ENCODE measurements at regions not wholly inside any gene's neighbourhood (a gene's known extent, or its start where the extent isn't known, plus 50 kb on each side); places are given as distances from the start of the nearest gene placed in this dataset.
"Not testable (repeated sequence)": the region's sequence is repeated elsewhere in the genome, so short reads cannot be mapped to it uniquely, and the experiment has no call there.

DNA sequence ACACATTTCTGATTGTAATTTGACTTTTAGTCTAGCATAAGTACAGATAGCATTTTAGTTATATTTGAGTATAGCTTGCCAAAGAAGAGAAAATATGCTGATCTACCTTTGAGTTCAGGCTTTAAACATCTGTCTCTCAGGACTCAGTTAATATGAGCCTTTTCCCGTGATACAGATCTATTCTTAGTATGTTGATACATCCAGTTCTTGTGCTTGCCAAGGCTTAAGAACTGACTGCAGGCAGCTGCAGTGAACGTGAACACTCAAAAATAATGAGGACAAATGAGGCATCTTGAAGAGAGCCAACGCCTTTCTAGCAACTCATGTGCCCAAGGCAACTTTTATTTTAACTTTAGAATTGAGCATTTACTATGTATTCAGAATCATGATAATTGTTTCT is 325.5 kb downstream of the SI start:
- no peaks in the 10 kb centered on the region for H3K4me1 ChIP-seq (ENCODE audit: control insufficient read depth, insufficient read depth, low read length, poor library complexity, severe bottlenecking)
- H3K36me3 ChIP-seq (ENCODE audit: control insufficient read depth, insufficient read depth, low read length) = no peaks in the 10 kb centered on the region
- Mint-ChIP-seq H3K4me1 (no peaks in the 10 kb centered on the region), H3K27ac (no peak overlapping the region), H3K4me3 (no peak overlapping the region), H3K9me3 (peaks cover 0 to 11% (median 4%) of the 10 kb centered on the region in 7 donors), H3K27me3 (no peaks in the 10 kb centered on the region), H3K36me3 (no peaks in the 10 kb centered on the region)
- DNase-seq = no peak
- H3K27ac ChIP-seq (ENCODE audit: insufficient read depth, low read length, poor library complexity, severe bottlenecking) = no peak overlapping the region
- no peak overlapping the region for H3K4me3 ChIP-seq (ENCODE audit: low read depth, low read length)
- no peaks in the 10 kb centered on the region for H3K27me3 ChIP-seq (ENCODE audit: control insufficient read depth, insufficient read depth, low read length)
- H3K9me3 ChIP-seq (ENCODE audit: control insufficient read depth in 2 of 2, low read length in 2 of 2) = no peaks in the 10 kb centered on the region
- no peak for ATAC-seq (ENCODE audit: low read depth in 2 of 2)

DNA sequence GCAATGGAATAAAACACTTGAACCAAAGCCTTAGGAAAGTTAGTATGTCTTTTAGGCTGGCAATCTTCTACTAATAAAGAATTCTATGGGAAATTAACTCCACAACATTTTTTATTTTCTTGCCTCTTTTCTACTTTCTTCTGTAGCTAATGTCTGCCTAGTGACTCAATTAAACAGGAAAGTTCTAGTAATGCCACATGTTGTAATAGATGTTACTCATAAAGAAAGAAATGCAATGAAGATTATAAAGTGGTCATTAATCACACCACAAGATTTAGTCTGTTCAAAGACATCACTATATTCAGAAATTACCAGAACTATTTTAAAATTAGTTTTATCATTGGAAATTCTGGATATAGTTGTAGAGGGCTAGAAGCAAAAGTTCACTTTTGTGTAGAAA is 329.7 kb downstream of the SI start:
- Histone ChIP-seq H3K27me3 (ENCODE audit: control insufficient read depth, insufficient read depth, low read length) (no peaks in the 10 kb centered on the region), H3K27ac (ENCODE audit: insufficient read depth, low read length, poor library complexity, severe bottlenecking) (no peak overlapping the region), H3K4me3 (ENCODE audit: low read depth, low read length) (no peak overlapping the region), H3K9me3 (ENCODE audit: control insufficient read depth in 2 of 2, low read length in 2 of 2) (no peaks in the 10 kb centered on the region), H3K4me1 (ENCODE audit: control insufficient read depth, insufficient read depth, low read length, poor library complexity, severe bottlenecking) (no peaks in the 10 kb centered on the region), H3K36me3 (ENCODE audit: control insufficient read depth, insufficient read depth, low read length) (no peaks in the 10 kb centered on the region)
- H3K27ac Mint-ChIP-seq = no peak overlapping the region
- peaks cover 0 to 20% (median 5%) of the 10 kb centered on the region in 7 donors for H3K9me3 Mint-ChIP-seq
- no peak overlapping the region for H3K4me3 Mint-ChIP-seq
- H3K4me1 Mint-ChIP-seq = no peaks in the 10 kb centered on the region
- DNase-seq (no peak), ATAC-seq (ENCODE audit: low read depth in 2 of 2) (no peak)
- no peaks in the 10 kb centered on the region for H3K27me3 Mint-ChIP-seq
- H3K36me3 Mint-ChIP-seq = no peaks in the 10 kb centered on the region

DNA sequence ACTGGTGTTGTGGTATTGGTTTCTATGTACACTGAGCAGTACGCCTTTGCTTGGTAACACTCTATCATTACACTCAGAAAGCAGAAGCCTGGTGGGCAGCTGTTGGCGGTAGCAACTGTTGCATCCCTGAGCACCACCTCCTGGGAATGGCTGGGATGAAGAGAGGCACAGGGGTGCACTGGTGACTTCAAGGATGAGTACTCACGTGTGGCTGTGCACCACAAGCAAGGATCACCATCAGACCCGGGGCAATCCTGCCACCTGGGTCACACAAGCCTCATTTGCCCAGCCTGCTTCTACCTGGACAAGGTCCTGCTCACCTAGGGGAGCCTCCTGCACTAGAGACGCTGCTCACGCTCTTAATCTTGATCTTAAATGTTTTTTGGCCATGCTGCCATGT is 336.4 kb downstream of the SI start:
- Histone ChIP-seq H3K9me3 (ENCODE audit: control insufficient read depth in 2 of 2, low read length in 2 of 2) (no peaks in the 10 kb centered on the region), H3K4me1 (ENCODE audit: control insufficient read depth, insufficient read depth, low read length, poor library complexity, severe bottlenecking) (no peaks in the 10 kb centered on the region), H3K4me3 (ENCODE audit: low read depth, low read length) (no peak overlapping the region), H3K36me3 (ENCODE audit: control insufficient read depth, insufficient read depth, low read length) (no peaks in the 10 kb centered on the region), H3K27me3 (ENCODE audit: control insufficient read depth, insufficient read depth, low read length) (no peaks in the 10 kb centered on the region), H3K27ac (ENCODE audit: insufficient read depth, low read length, poor library complexity, severe bottlenecking) (no peak overlapping the region)
- ATAC-seq (ENCODE audit: low read depth in 2 of 2) = no peak
- Mint-ChIP-seq H3K36me3 (no peaks in the 10 kb centered on the region), H3K27me3 (no peaks in the 10 kb centered on the region), H3K4me3 (no peak overlapping the region), H3K4me1 (no peaks in the 10 kb centered on the region), H3K27ac (no peak overlapping the region), H3K9me3 (peaks cover 0 to 41% (median 14%) of the 10 kb centered on the region in 7 donors)
- DNase-seq = no peak

DNA sequence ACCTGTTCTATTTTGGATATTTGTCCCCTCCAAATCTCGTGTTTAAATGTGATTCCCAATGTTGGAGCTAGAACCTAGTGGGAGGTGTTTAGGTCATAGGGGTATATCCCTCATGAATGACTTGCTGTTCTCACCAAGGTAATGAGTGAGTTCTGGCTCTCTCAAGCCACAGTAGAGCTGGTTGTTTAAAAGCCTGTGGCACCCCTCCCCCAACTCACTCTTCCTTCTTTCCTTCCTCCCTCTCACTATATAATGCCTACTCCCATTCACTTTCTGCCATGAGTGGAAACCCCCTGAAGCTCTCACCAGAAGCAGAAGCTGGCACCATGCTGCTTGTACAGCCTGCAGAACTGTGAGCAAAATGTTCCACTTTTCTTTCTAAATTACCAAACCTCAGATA is 341.1 kb downstream of the SI start:
- H3K27me3 ChIP-seq (ENCODE audit: control insufficient read depth, insufficient read depth, low read length) = no peaks in the 10 kb centered on the region
- no peak overlapping the region for H3K4me3 ChIP-seq (ENCODE audit: low read depth, low read length)
- DNase-seq = no peak
- H3K36me3 ChIP-seq (ENCODE audit: control insufficient read depth, insufficient read depth, low read length) = no peaks in the 10 kb centered on the region
- no peak overlapping the region for H3K27ac Mint-ChIP-seq
- H3K4me1 Mint-ChIP-seq = no peaks in the 10 kb centered on the region
- H3K4me1 ChIP-seq (ENCODE audit: control insufficient read depth, insufficient read depth, low read length, poor library complexity, severe bottlenecking) = no peaks in the 10 kb centered on the region
- H3K27ac ChIP-seq (ENCODE audit: insufficient read depth, low read length, poor library complexity, severe bottlenecking) = no peak overlapping the region
- ATAC-seq (ENCODE audit: low read depth in 2 of 2) = no peak
- no peaks in the 10 kb centered on the region for H3K27me3 Mint-ChIP-seq
- no peaks in the 10 kb centered on the region for H3K9me3 ChIP-seq (ENCODE audit: control insufficient read depth in 2 of 2, low read length in 2 of 2)
- no peaks in the 10 kb centered on the region for H3K36me3 Mint-ChIP-seq
- no peak overlapping the region for H3K4me3 Mint-ChIP-seq
- H3K9me3 Mint-ChIP-seq = peaks cover 5 to 32% (median 10%) of the 10 kb centered on the region in 7 donors

DNA sequence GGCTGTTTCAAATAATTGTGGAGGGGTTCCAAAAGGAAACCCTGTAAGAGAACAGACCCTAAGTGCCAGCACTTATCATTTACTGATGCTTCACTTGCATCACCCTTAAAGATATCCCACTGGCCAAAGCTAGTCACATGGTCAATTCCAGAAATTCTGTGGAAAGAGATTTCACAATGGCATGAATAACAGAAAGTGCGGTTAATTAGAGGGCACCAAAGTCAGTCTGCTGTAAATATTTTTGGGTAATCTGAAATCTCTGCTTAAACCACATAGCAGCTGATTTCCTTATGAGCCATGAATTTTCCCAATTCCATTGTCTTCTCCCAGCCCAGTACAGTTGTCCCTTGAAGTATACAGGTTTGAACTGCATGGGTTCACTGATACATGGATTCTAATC is 346.1 kb downstream of the SI start:
- no peaks in the 10 kb centered on the region for H3K36me3 Mint-ChIP-seq
- no peak overlapping the region for H3K27ac Mint-ChIP-seq
- no peak for ATAC-seq (ENCODE audit: low read depth in 2 of 2)
- H3K4me3 Mint-ChIP-seq = no peak overlapping the region
- H3K27me3 Mint-ChIP-seq = no peaks in the 10 kb centered on the region
- no peaks in the 10 kb centered on the region for H3K27me3 ChIP-seq (ENCODE audit: control insufficient read depth, insufficient read depth, low read length)
- no peak overlapping the region for H3K4me3 ChIP-seq (ENCODE audit: low read depth, low read length)
- no peak overlapping the region for H3K27ac ChIP-seq (ENCODE audit: insufficient read depth, low read length, poor library complexity, severe bottlenecking)
- no peaks in the 10 kb centered on the region for H3K4me1 Mint-ChIP-seq
- H3K36me3 ChIP-seq (ENCODE audit: control insufficient read depth, insufficient read depth, low read length) = no peaks in the 10 kb centered on the region
- H3K9me3 ChIP-seq (ENCODE audit: control insufficient read depth in 2 of 2, low read length in 2 of 2) = no peaks in the 10 kb centered on the region
- H3K4me1 ChIP-seq (ENCODE audit: control insufficient read depth, insufficient read depth, low read length, poor library complexity, severe bottlenecking) = no peaks in the 10 kb centered on the region
- DNase-seq = no peak
- H3K9me3 Mint-ChIP-seq = peaks cover 2 to 13% (median 5%) of the 10 kb centered on the region in 7 donors

DNA sequence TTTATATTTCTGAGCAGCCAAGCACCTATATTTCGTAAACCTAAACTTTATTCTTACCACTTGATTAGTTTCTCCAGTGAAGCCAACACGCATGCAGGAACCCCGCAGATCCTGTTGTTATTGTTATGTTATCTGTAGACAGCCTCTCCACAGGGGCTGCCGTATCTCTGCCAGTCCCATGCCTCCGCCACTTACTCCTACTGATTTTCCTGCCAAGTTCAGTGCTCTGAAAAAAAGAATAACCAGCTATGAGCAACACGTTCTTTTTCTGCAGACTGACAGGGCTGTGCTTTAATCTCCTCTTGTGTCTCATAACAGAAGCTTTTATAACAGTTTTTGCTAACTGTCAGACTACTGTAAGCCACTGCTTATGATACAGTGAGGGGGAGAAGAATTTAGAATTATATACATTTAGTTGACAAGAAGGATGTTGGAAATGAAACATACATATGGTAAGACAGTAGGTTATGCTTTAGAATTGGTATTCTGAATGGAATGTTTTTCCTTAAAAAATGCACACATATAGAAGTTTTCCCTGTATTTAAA is 347.4 kb downstream of the SI start:
- Mint-ChIP-seq H3K27me3 (no peaks in the 10 kb centered on the region), H3K9me3 (peaks cover 0 to 13% (median 3%) of the 10 kb centered on the region in 7 donors), H3K4me3 (no peak overlapping the region), H3K4me1 (no peaks in the 10 kb centered on the region), H3K27ac (no peak overlapping the region), H3K36me3 (no peaks in the 10 kb centered on the region)
- no peak overlapping the region for H3K4me3 ChIP-seq (ENCODE audit: low read depth, low read length)
- ATAC-seq (ENCODE audit: low read depth in 2 of 2) (no peak), DNase-seq (no peak)
- no peaks in the 10 kb centered on the region for H3K27me3 ChIP-seq (ENCODE audit: control insufficient read depth, insufficient read depth, low read length)
- H3K27ac ChIP-seq (ENCODE audit: insufficient read depth, low read length, poor library complexity, severe bottlenecking) = no peak overlapping the region
- H3K9me3 ChIP-seq (ENCODE audit: control insufficient read depth in 2 of 2, low read length in 2 of 2) = peaks cover 0 to 5% of the 10 kb centered on the region in 2 experiments
- no peaks in the 10 kb centered on the region for H3K4me1 ChIP-seq (ENCODE audit: control insufficient read depth, insufficient read depth, low read length, poor library complexity, severe bottlenecking)
- no peaks in the 10 kb centered on the region for H3K36me3 ChIP-seq (ENCODE audit: control insufficient read depth, insufficient read depth, low read length)

DNA sequence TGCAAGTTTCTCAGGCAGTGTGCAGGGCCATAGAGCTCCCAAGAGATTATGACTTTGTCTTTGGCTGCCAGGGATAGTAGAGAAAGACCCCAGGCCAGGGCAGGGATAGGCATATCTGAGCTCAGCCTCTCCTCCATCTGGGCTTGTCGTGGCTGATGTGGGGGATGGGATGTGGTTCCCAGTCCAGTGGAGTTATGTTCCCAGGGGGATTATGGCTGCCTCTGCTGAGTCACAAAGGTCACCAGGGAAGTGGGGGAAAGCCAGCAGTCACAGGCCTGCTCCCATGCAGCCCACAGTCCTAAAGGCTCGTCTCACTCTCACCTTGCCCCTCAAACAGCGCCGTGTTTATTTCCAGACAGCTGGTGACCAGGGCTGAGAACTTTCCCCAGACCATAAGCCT is 354.9 kb downstream of the SI start:
- Mint-ChIP-seq H3K27me3 (no peaks in the 10 kb centered on the region), H3K9me3 (peaks cover 0 to 12% (median 6%) of the 10 kb centered on the region in 7 donors), H3K4me3 (no peak overlapping the region), H3K36me3 (no peaks in the 10 kb centered on the region), H3K4me1 (no peaks in the 10 kb centered on the region), H3K27ac (no peak overlapping the region)
- no peak overlapping the region for H3K27ac ChIP-seq (ENCODE audit: insufficient read depth, low read length, poor library complexity, severe bottlenecking)
- peaks cover 0 to 14% of the 10 kb centered on the region in 2 experiments for H3K9me3 ChIP-seq (ENCODE audit: control insufficient read depth in 2 of 2, low read length in 2 of 2)
- H3K27me3 ChIP-seq (ENCODE audit: control insufficient read depth, insufficient read depth, low read length) = no peaks in the 10 kb centered on the region
- H3K4me1 ChIP-seq (ENCODE audit: control insufficient read depth, insufficient read depth, low read length, poor library complexity, severe bottlenecking) = no peaks in the 10 kb centered on the region
- ATAC-seq (ENCODE audit: low read depth in 2 of 2) (no peak), DNase-seq (no peak)
- no peaks in the 10 kb centered on the region for H3K36me3 ChIP-seq (ENCODE audit: control insufficient read depth, insufficient read depth, low read length)
- no peak overlapping the region for H3K4me3 ChIP-seq (ENCODE audit: low read depth, low read length)

DNA sequence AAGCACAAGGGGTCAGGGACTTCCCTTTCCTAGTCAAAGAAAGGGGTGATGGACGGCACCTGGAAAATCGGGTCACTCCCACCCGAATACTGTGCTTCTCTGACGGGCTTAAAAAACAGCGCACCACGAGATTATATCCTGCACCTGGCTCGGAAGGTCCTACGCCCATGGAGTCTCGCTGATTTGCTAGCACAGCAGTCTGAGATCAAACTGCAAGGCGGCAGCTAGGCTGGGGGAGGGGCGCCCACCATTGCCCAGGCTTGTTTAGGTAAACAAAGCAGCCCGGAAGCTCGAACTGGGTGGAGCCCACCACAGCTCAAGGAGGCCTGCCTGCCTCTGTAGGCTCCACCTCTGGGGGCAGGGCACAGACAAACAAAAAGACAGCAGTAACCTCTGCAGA is 375.5 kb downstream of the SI start:
- ATAC-seq (ENCODE audit: low read depth in 2 of 2); H3K9me3 Mint-ChIP-seq: not testable (repeated sequence)

More for the DNA sequence above, 375.5 kb downstream of the SI start:
- H3K9me3 ChIP-seq (ENCODE audit: control insufficient read depth in 2 of 2, low read length in 2 of 2); H3K4me1 Mint-ChIP-seq; H3K4me3 ChIP-seq (ENCODE audit: low read depth, low read length); H3K4me1 ChIP-seq (ENCODE audit: control insufficient read depth, insufficient read depth, low read length, poor library complexity, severe bottlenecking); H3K4me3 Mint-ChIP-seq; DNase-seq; H3K27ac Mint-ChIP-seq; H3K27me3 ChIP-seq (ENCODE audit: control insufficient read depth, insufficient read depth, low read length); H3K27me3 Mint-ChIP-seq; H3K36me3 ChIP-seq (ENCODE audit: control insufficient read depth, insufficient read depth, low read length); H3K36me3 Mint-ChIP-seq; H3K27ac ChIP-seq (ENCODE audit: insufficient read depth, low read length, poor library complexity, severe bottlenecking): not testable (repeated sequence)

Measured in CD4-positive, CD25-positive, alpha-beta regulatory T cell (primary cell).